OCI-LY3 (cell line): ENCODE measurements at regions not wholly inside any gene's neighbourhood (a gene's known extent, or its start where the extent isn't known, plus 50 kb on each side); places are given as distances from the start of the nearest gene placed in this dataset.

Experiments used
- H2AFZ ChIP-seq: fragments of 200-600, 300-600 bp; shearing (Covaris generic); 2 replicates; pipeline ENCODE4 v1.6.0; 2014; ENCODE audit warnings: antibody characterized with exemption, low read depth, low read length
- H3K27ac ChIP-seq: fragments of 200-600, 300-600 bp; sonication (generic); 2 replicates; pipeline ENCODE4 v1.5.1; 2014; ENCODE audit warnings: mild to moderate bottlenecking, low read length, moderate library complexity, mixed read lengths
- H3K27me3 ChIP-seq: fragments of 200-600, 300-600 bp; sonication (generic); 2 replicates; pipeline ENCODE4 v1.6.1; 2014; ENCODE audit warnings: low read depth, low read length, mixed read lengths
- H3K36me3 ChIP-seq: fragments of 200-600, 300-600 bp; sonication (generic); replicated peaks from 2 replicates; pipeline ENCODE3; 2014; ENCODE audit warnings: low read depth, low read length, mixed read lengths
- H3K4me1 ChIP-seq: fragments of 300-600, 200-600 bp; sonication (generic); 2 replicates; pipeline ENCODE4 v1.6.1; 2014; ENCODE audit warnings: low read length, mixed read lengths
- H3K4me2 ChIP-seq: fragments of 200-600, 300-600 bp; sonication (generic); 2 replicates; pipeline ENCODE4 v1.6.1; 2014; ENCODE audit warnings: low read length, mixed read lengths
- H3K4me3 ChIP-seq: fragments of 300-600, 200-600 bp; sonication (generic); 2 replicates; pipeline ENCODE4 v1.5.1; 2014; ENCODE audit warnings: antibody characterized with exemption, mild to moderate bottlenecking, low read length, moderate library complexity
- H3K79me2 ChIP-seq: fragments of 300-600, 200-600 bp; shearing (Covaris generic); 2 replicates; pipeline ENCODE4 v1.6.1; 2014; ENCODE audit warnings: mild to moderate bottlenecking, low read length, mixed read lengths
- H3K9ac ChIP-seq: fragments of 300-600, 200-600 bp; shearing (Covaris generic); 2 replicates; pipeline ENCODE4 v1.6.0; 2014; ENCODE audit warnings: mild to moderate bottlenecking, low read length, moderate library complexity
- H3K9me3 ChIP-seq: fragments of 200-600, 300-600 bp; shearing (Covaris generic); 2 replicates; pipeline ENCODE4 v1.6.1; 2014; ENCODE audit warnings: low read length, mixed read lengths; ENCODE audit not compliant: insufficient read depth
- H4K20me1 ChIP-seq: fragments of 200-600, 300-600 bp; sonication (generic); 2 replicates; pipeline ENCODE4 v1.6.1; 2016; ENCODE audit warnings: low read length, mixed read lengths; ENCODE audit not compliant: insufficient read depth
- CTCF ChIP-seq: fragments of 200-600, 300-600 bp; sonication (generic); IDR thresholded peaks from 2 replicates; pipeline ENCODE4 v1.5.1; 2014; ENCODE audit warnings: antibody characterized with exemption, low read length, low read depth
- EZH2phosphoT487 ChIP-seq: fragments of 200-600 bp; shearing (Covaris generic); IDR thresholded peaks from 2 replicates; pipeline ENCODE4 v1.6.1; 2018; ENCODE audit warnings: antibody characterized with exemption, mixed run types, low read depth

- TF ChIP-seq CTCF (no peak), EZH2phosphoT487 (no peak)
- Histone ChIP-seq H3K9ac (no peak overlapping the region), H3K79me2 (no peaks in the 10 kb centered on the region), H3K4me3 (no peak overlapping the region), H3K27ac (no peak overlapping the region), H3K9me3 (no peaks in the 10 kb centered on the region), H2AFZ (no peak overlapping the region), H3K27me3 (no peaks in the 10 kb centered on the region), H4K20me1 (no peaks in the 10 kb centered on the region), H3K4me1 (peaks cover 3% of the 10 kb centered on the region), H3K36me3 (no peaks in the 10 kb centered on the region), H3K4me2 (no peak overlapping the region)
These were observed 464.9 kb upstream of the RBMS3 start for GRCh38 chr3:28816017-28816416.

GRCh38 chr3:28824316-28824715 lies 456.6 kb upstream of the RBMS3 start:
- no peak for TF ChIP-seq EZH2phosphoT487
- no peak for TF ChIP-seq CTCF
- H3K4me2 ChIP-seq = no peak overlapping the region
- H3K27me3 ChIP-seq = peaks cover 4% of the 10 kb centered on the region; the same call in 1 of the 2 replicates
- no peaks in the 10 kb centered on the region for H3K36me3 ChIP-seq
- H3K79me2 ChIP-seq = no peaks in the 10 kb centered on the region
- no peak overlapping the region for H3K9ac ChIP-seq
- H2AFZ ChIP-seq = no peak overlapping the region
- no peak overlapping the region for H3K4me3 ChIP-seq
- no peaks in the 10 kb centered on the region for H3K9me3 ChIP-seq
- no peak overlapping the region for H3K27ac ChIP-seq
- H4K20me1 ChIP-seq = no peaks in the 10 kb centered on the region
- H3K4me1 ChIP-seq = no peaks in the 10 kb centered on the region

GRCh38 chr3:28826840-28827239 lies 454.0 kb upstream of the RBMS3 start:
- Histone ChIP-seq H3K4me1 (no peaks in the 10 kb centered on the region), H3K9ac (no peak overlapping the region), H4K20me1 (no peaks in the 10 kb centered on the region), H3K27ac (no peak overlapping the region), H3K9me3 (no peaks in the 10 kb centered on the region), H3K36me3 (no peaks in the 10 kb centered on the region), H2AFZ (no peak overlapping the region), H3K4me2 (no peak overlapping the region), H3K79me2 (no peaks in the 10 kb centered on the region), H3K4me3 (no peak overlapping the region), H3K27me3 (no peaks in the 10 kb centered on the region)
- no peak for TF ChIP-seq CTCF
- no peak for TF ChIP-seq EZH2phosphoT487

- H3K36me3 ChIP-seq = no peaks in the 10 kb centered on the region
- peaks cover under 1% of the 10 kb centered on the region for H3K4me1 ChIP-seq
- no peaks in the 10 kb centered on the region for H3K79me2 ChIP-seq
- no peak overlapping the region for H3K27ac ChIP-seq
- no peak overlapping the region for H3K9ac ChIP-seq
- no peaks in the 10 kb centered on the region for H4K20me1 ChIP-seq
- H3K27me3 ChIP-seq = peaks cover 28% of the 10 kb centered on the region
- H3K4me2 ChIP-seq = no peak overlapping the region
- H2AFZ ChIP-seq = no peak overlapping the region
- H3K9me3 ChIP-seq = no peaks in the 10 kb centered on the region
- TF ChIP-seq EZH2phosphoT487 = no peak
- no peak for TF ChIP-seq CTCF
- no peak overlapping the region for H3K4me3 ChIP-seq
These were observed 445.6 kb upstream of the RBMS3 start for GRCh38 chr3:28835249-28835648.
